ENCODE measurements at regions not wholly inside any gene's neighbourhood (a gene's known extent, or its start where the extent isn't known, plus 50 kb on each side); places are given as distances from the start of the nearest gene placed in this dataset.
"Not testable (repeated sequence)": the region's sequence is repeated elsewhere in the genome, so short reads cannot be mapped to it uniquely, and the experiment has no call there.

- no peak for TF ChIP-seq CTCF (IDR thresholded peaks at IDR 0.05; ENCODE audit: insufficient read depth, low read length, severe bottlenecking)
- Histone ChIP-seq H3K36me3 (ENCODE audit: control insufficient read depth, insufficient read depth, low read length) (no peaks in the 10 kb centered on the region), H3K27me3 (ENCODE audit: control insufficient read depth, insufficient read depth, low read length) (no peaks in the 10 kb centered on the region), H3K4me3 (ENCODE audit: low read depth, low read length) (no peak overlapping the region)
- DNase-seq (ENCODE audit: low read depth) (no peak), FAIRE-seq (no peak)
Measured at GRCh38 chr6:48664826-48665225, 553.8 kb upstream of the PTCHD4 start.

GRCh38 chr6:48658915-48659314, 547.9 kb upstream of the PTCHD4 start:
- no peak for TF ChIP-seq CTCF (IDR thresholded peaks at IDR 0.05; ENCODE audit: insufficient read depth, low read length, severe bottlenecking)

GRCh38 chr6:48641544-48641943, 530.5 kb upstream of the PTCHD4 start:
- Histone ChIP-seq H3K27me3 (ENCODE audit: control insufficient read depth, insufficient read depth, low read length) (no peaks in the 10 kb centered on the region), H3K4me3 (ENCODE audit: low read depth, low read length) (no peak overlapping the region), H3K36me3 (ENCODE audit: control insufficient read depth, insufficient read depth, low read length) (no peaks in the 10 kb centered on the region)
- FAIRE-seq (peak; percentile 68), DNase-seq (ENCODE audit: low read depth) (peak; percentile 61)
- no peak for TF ChIP-seq CTCF (IDR thresholded peaks at IDR 0.05; ENCODE audit: insufficient read depth, low read length, severe bottlenecking)

More at GRCh38 chr6:48658915-48659314, 547.9 kb upstream of the PTCHD4 start:
- DNase-seq (ENCODE audit: low read depth) = peak; percentile 12
- FAIRE-seq = no peak
- H3K4me3 ChIP-seq (ENCODE audit: low read depth, low read length) = no peak overlapping the region
- H3K27me3 ChIP-seq (ENCODE audit: control insufficient read depth, insufficient read depth, low read length) = no peaks in the 10 kb centered on the region
- H3K36me3 ChIP-seq (ENCODE audit: control insufficient read depth, insufficient read depth, low read length) = no peaks in the 10 kb centered on the region

- FAIRE-seq; H3K27me3 ChIP-seq (ENCODE audit: control insufficient read depth, insufficient read depth, low read length); H3K4me3 ChIP-seq (ENCODE audit: low read depth, low read length); H3K36me3 ChIP-seq (ENCODE audit: control insufficient read depth, insufficient read depth, low read length); DNase-seq (ENCODE audit: low read depth): not testable (repeated sequence)
Measured at GRCh38 chr6:48638796-48639195, 527.8 kb upstream of the PTCHD4 start.

GRCh38 chr6:48630511-48630910, 519.5 kb upstream of the PTCHD4 start:
- Histone ChIP-seq H3K27me3 (ENCODE audit: control insufficient read depth, insufficient read depth, low read length) (no peaks in the 10 kb centered on the region), H3K36me3 (ENCODE audit: control insufficient read depth, insufficient read depth, low read length) (no peaks in the 10 kb centered on the region), H3K4me3 (ENCODE audit: low read depth, low read length) (no peak overlapping the region)
- DNase-seq (ENCODE audit: low read depth) (peak; percentile 87), FAIRE-seq (no peak)
- TF ChIP-seq CTCF (IDR thresholded peaks at IDR 0.05; ENCODE audit: insufficient read depth, low read length, severe bottlenecking) = no peak

- no peak for TF ChIP-seq CTCF (IDR thresholded peaks at IDR 0.05; ENCODE audit: insufficient read depth, low read length, severe bottlenecking)
- no peaks in the 10 kb centered on the region for H3K36me3 ChIP-seq (ENCODE audit: control insufficient read depth, insufficient read depth, low read length)
- H3K4me3 ChIP-seq (ENCODE audit: low read depth, low read length) = no peak overlapping the region
- DNase-seq (ENCODE audit: low read depth) (no peak), FAIRE-seq (no peak)
- H3K27me3 ChIP-seq (ENCODE audit: control insufficient read depth, insufficient read depth, low read length) = no peaks in the 10 kb centered on the region
Measured at GRCh38 chr6:48628316-48628715, 517.3 kb upstream of the PTCHD4 start.
